NT2/D1 (cell line): ENCODE measurements at regions not wholly inside any gene's neighbourhood (a gene's known extent, or its start where the extent isn't known, plus 50 kb on each side); places are given as distances from the start of the nearest gene placed in this dataset.

Experiments used
- SUZ12 ChIP-seq: IDR thresholded peaks from 2 replicates; pipeline ENCODE4 v1.6.1; 2011; ENCODE audit not compliant: insufficient read length, insufficient read depth; ENCODE audit errors: extremely low read depth
- YY1 ChIP-seq: IDR thresholded peaks from 2 replicates; pipeline ENCODE4 v1.6.1; 2011; ENCODE audit not compliant: insufficient read length, insufficient read depth

DNA sequence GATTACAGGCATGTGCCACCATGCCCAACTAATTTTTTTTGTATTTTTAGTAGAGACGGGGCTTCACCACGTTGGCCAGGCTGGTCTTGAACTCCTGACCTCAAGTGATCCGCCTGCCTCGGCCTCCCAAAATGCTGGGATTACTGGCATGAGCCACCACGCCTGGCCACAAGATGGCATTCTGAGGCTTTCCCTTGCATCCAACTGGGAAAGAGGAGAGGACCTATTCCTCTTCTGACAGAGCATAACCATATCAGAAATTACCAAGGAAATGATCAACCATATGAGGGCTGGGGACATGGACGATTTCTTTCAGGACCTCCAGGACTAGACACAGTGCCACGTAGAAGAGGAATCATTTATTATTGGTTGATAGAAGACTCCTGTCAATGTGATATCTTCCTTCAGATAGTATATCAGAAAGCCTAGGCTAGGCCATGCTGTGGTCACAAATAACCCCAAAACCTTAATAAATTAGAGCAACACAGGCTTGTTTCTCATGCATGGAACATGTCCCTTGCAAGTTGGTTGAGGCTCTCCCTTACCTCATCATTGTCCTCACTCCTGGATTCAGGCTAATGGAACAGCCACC, 372.3 kb upstream of the IL12A start:
- TF ChIP-seq YY1 (no peak), SUZ12 (no peak)
